GM18498 (cell line): ENCODE measurements at regions not wholly inside any gene's neighbourhood (a gene's known extent, or its start where the extent isn't known, plus 50 kb on each side); places are given as distances from the start of the nearest gene placed in this dataset.
"Not testable (repeated sequence)": the region's sequence is repeated elsewhere in the genome, so short reads cannot be mapped to it uniquely, and the experiment has no call there.

Source experiments
- ATAC-seq: cut with Tn5 transposase; IDR thresholded peaks from one replicate; pipeline ENCODE4 v1.9.1; 2021; ENCODE audit warnings: mild to moderate bottlenecking, moderate library complexity; ENCODE audit not compliant: unreplicated experiment

DNA sequence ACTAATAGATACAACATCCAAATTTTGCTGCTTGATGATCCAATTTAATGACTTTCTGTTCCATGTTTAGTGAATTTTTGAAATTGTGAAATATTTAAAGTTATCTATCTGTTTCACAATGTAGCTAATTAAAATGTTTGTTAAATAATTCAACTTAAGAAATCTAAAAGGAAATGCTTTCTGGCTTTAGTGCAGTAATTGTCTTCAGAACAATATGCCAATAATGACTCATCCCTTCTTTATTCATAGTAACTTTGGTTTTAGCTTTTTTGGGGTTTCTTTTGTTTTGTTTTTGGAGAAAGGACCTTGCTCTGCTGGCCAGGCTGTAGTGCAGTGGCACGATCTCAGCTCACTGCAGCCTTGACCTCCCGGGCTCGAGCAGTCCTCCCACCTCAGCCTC is 479.2 kb upstream of the RGS6 start:
- ATAC-seq: no peak

DNA sequence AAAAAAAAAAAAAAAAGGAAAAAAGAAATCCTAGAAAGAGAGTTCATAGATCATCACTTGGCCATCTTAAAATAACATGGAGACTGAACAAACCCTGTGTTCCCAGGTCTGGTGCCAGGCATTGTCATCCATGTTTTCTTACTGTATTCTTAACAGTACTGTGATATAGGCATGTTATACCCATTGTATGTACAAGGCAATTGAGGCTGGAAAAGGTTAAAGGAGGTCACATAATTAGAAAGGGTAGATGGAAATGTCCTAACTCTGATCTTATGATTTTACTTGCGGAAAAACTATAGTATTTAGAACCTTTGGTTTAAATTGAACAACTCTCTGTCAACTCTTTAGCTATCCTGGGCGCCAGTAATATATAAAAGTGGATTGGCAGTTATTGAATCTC is 478.2 kb upstream of the RGS6 start:
- no peak for ATAC-seq

DNA sequence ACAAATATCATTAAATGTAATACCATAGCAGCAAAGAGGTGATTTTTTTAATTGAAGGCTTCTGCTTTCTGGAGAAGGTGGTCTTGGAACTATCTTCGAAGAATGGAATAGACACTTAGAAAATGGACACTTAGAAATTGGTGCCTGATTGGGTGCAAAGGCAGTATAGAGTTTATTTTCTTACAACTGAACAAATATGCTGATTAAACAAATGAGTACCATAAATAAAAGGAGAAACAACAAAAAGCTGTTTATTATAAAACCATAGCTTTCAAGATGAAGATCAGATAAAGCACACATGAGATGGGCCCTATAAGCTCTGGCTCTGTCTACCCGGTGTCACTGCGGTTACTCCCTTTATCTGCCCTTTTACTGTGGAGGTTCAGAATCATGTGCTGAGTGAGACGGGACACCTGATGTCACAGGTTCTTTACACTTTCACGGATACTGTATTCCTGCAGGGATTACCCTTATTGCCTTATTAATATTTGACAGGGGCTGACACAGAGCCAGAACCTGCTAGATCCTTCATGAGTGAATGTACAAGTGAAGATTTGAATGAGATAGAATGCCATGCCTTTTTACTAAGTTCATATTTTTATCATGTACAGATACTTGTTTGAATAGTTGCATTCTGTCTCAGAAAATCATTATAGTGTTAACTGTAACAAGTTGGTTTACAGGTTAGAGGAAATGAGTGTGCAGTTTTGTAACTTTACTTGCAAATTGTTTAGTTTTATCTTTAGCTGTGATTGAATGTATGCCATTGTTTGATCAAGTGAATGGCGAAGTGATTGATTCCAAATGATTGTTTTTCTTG is 477.5 kb upstream of the RGS6 start:
- ATAC-seq: no peak

DNA sequence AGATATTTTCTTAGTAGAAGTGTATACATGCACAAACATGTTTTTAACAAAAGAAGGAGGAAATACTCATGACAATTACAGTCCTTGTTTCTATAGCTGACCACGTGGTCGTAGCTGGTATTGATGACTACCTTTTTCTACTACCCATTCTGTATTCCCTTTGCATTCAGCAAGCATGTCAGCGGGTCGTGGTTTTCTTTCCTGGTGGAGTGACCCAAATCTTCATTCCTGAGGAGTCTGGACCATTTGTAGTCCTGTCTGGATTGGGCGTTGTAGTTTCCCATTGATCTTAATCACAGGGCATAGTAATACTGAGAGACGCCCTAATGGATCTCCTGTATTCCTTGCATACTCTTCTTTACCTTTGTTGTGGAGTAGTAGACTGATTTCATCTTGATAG is 472.1 kb upstream of the RGS6 start:
- no peak for ATAC-seq

DNA sequence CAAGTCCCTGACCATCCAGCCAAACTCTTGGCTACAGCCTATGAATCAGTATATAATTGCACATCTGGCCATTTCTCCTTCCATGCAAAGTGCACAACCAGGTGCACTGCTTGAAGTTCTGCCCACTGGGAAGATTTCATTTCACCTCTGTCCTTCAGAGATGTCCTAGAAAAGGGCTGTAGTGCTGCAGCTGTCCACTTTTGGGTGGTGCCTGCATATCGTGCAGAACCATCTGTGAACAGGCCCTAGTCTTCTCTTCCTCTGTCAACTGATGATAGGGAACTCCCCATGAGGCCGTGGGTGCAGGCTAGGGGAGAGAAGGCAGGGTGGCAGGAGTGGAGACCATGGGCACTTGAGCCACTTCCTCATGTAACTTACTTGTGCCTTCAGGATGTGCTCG is 470.6 kb upstream of the RGS6 start:
- ATAC-seq: not testable (repeated sequence)

DNA sequence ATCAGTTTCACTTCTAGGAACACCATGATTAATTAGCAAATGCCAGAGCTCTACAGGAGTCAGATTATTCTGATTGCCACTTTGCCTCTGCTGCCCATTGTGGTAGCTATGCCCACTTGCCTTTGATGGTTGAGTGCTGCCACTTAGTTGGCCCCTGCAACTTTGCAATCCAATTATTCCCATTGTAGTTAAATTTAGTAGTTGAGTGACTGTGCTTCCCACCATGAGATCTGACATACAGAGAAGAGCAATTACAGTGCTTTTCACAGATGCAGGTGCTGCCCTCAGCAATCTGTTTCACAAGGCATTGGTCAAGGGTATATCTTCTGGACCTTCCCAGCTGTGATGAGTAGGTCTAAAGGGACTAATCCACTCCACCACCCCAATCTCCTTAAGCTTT is 468.4 kb upstream of the RGS6 start:
- no peak for ATAC-seq

DNA sequence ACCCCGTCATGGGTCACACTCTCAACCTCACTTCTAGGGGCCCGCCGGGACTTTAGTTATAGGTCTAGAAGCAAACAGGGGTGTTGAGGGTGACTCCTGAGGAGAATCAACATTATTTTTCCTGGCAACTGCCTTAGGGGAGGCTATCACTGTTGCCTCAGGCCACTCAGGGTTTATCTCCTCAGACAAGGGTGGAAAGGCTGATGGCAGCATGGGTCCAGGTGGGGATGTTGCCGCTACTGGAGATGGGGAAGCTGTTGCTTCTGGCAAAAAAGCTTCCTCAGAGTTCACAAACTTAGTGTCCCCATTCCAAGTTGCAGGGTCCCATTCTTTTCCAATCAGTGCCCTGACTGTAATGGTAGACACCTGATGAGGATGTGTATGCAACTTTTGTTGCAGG is 467.4 kb upstream of the RGS6 start:
- no peak for ATAC-seq

DNA sequence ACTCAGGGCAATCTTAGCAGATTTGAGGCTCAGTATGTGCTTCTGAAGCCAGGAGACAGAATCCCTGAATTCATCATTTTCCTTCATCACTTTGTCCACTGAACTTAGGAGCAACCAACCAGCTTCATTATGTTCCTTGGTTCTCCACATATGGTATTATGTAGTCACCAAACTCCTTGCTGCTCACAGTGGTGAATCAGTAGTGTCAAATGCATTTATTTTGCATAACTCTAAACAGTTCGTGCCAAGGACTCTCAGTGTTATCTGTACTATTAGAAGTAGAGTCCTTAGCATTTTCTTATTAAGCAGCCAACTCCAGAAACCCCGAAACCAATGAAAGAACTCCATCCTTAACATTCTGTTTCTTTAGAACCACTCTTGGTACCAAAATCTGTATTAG is 466.9 kb upstream of the RGS6 start:
- ATAC-seq: no peak

DNA sequence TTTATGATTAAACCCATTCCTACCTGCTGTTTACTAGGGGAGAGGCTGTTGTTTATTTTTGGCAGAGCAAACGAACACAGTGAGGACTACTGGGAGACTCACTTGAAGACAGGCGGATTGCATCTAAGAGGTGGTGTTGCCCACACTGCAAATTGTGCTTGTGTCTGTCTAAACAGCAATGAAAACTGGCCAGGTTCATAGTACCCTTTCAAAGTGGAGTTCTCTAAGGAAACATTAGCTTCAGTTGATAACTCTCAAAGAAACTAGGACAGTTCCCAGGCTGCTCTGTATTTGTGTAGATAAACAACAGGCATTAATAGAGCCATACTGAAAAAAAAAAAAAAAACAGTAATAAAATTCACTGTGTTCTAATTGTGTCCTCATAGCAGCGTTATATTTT is 466.0 kb upstream of the RGS6 start:
- no peak for ATAC-seq

DNA sequence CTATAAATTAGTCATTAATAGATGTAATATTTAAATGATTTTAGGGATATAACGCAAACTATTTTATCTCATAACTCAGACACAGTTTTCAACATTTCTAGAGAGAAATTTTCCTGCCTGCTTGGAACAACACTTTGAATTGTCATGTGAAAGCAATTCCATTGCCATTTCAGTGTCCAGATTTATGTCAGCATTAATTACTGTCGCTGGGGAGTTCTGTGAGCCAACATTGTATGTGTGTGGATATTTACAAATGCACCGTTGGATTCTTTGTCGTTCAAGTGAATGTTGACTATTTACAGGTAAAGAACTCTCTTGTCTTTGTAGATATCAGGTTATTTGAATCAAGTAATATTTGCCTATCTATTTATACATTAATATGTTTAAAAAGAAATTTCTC is 465.3 kb upstream of the RGS6 start:
- no peak for ATAC-seq

DNA sequence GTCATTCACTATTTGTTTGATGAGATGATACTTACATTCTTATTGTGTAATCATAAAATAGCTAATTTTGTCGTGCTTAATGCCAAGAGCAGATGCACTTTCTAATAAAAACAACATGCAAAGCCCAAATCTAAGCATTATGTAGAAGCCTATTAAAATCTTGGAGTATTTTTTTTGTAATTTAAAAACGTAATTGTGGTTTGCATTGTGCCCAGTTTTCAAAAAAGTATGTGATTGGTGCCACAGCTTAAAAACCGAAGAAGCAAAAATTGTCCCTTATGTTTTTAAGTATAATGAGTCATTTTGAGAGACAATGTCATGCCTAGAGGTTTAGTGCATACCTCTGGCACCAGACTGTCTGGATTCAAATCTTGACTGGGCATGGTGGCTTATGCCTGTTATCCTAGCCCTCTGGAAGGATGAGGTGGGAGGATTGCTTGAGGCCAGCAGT is 464.8 kb upstream of the RGS6 start:
- no peak for ATAC-seq

DNA sequence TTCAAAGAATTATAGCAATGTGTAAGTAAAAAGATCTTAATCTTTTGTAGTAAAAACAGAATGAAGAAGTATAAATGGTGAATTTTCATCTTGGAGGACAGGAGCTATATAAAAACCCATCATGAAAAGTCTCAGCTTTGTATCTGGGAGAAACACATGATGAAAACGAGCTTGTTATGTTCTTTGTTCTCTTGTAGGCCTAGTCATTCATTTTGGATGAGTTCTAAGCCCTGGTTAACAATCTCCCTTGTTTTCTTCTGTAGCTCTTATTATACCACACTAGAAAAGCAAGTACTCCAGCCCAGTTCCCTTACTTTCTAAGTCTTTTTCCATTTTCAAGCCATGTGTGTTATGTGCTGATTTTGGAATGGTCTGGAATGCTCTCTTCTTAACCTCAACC is 463.5 kb upstream of the RGS6 start:
- no peak for ATAC-seq

DNA sequence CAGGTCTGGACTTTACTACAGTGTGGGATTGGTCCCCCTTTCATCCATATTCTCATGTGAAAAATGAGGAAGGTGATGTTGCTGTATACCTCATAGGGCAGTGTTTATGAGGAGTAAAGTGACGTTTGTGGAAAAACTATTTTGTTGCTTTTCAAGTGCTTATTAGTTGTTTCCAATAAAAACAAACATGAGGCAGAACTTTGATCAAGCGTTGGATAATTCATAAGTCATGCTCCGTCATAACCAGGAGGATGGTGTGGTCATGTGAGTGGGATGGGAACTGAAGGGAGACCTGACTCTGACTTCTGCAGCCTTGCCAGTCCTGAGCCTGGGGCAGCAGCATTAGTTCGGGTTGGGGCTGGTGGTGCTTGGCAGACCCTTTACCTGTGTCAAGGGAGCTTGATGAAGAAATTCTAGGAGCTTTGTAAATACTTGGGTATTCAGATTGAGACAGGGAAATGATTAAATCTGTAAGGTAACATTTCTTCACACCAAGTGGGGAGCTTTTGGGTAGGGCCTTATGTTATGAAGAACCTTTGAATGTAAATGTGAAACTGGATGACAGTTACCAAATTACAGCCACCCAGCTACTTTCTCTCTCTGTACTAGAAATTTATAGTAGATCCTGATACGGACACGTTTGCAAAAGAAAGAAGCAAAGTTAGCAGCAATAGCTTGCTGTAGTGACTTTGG is 462.4 kb upstream of the RGS6 start:
- ATAC-seq: no peak

DNA sequence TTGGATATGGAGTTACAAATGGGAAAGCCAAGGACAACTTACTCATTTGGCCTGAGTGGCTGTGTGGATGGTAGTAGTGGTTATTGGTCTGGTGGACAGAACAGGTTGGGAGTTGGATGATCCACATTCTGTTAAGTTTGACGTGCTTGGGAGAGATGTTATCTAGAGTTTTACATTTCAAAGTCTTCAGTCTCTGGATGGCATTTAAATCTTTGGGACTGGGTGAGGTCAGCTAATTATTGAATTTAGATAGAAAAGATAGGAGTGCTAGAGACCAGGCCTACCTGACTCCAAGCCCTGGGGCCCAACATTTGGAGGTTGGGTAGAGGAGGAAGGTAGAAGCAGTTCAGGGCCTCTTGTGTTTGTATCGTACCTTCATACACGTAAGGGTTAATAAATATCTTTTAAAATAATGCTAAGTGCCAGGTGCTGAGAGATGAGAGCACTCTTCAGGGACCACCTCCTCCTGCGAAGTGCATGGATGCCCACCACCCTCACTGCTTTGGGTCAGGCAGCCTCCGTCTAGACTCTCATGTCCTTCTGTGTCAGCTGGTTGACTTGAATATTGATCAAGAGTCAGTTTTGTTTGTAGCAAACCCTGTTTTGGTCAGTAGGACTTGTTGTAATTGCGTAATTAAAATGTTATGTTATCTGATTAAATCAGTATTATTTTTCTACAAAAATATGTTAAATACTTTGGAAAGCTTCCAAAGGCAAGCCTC is 460.4 kb upstream of the RGS6 start:
- no peak for ATAC-seq

DNA sequence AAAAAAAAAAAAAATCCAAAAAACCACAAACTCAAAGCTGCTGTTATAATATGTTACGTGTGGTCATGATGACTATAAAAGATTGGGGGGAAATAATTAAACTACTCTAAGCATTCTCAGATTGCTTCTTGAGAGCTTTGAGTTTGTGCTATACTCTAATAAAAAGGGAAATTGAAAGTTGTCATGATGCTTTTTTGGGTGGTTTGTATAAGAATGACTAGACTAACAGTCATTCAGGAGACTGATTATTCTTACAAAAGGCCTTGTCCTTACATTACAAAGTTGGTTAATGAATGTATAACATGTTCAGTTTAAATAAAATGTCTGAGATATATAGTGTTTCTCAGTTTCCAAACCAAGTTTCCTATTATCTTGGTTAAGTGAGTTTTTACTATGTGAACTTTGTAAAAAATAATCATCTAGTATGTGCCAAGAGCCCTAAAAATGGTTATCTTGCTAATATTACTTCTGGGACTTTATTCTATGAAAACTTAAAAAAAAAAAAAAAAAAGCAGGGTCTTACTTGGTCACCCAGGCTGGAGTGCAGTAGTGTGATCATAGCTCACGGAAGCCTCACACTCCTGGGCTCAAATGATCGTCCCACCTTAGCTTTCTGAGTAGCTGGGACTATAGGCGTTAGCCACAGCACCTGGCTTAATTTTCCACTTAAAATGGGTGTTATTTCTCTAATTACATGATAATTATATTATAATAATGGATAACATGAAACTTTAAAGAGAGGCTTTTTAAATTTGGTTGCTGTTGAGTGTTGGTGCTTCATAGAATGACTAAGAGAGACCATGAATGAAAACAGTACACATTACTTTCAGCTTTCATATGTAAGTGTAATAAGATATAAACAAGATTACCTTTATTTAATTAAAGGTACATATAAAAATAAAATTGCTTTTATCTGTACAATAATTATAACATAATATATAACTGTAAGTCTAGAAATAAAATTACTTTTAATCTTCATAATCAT is 459.6 kb upstream of the RGS6 start:
- ATAC-seq: peak; percentile 60

DNA sequence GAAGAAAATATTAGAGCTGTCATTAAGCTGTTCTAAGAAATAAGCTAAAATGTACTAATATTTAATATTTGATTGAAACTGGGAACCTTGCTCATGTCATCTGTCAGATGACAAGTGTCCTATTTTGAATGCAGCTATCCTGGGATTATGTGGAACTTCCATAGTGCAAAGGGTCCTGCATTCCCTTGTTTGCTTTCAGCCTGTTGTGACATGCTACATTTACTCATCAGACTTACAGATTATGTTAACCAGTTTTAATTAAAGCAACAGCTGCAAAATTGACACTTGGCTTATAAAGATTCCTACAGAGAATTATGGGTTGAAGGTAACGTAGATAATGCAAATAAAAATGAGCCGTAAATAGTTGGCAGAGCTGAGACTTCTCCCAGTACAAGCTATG is 458.4 kb upstream of the RGS6 start:
- ATAC-seq: no peak

DNA sequence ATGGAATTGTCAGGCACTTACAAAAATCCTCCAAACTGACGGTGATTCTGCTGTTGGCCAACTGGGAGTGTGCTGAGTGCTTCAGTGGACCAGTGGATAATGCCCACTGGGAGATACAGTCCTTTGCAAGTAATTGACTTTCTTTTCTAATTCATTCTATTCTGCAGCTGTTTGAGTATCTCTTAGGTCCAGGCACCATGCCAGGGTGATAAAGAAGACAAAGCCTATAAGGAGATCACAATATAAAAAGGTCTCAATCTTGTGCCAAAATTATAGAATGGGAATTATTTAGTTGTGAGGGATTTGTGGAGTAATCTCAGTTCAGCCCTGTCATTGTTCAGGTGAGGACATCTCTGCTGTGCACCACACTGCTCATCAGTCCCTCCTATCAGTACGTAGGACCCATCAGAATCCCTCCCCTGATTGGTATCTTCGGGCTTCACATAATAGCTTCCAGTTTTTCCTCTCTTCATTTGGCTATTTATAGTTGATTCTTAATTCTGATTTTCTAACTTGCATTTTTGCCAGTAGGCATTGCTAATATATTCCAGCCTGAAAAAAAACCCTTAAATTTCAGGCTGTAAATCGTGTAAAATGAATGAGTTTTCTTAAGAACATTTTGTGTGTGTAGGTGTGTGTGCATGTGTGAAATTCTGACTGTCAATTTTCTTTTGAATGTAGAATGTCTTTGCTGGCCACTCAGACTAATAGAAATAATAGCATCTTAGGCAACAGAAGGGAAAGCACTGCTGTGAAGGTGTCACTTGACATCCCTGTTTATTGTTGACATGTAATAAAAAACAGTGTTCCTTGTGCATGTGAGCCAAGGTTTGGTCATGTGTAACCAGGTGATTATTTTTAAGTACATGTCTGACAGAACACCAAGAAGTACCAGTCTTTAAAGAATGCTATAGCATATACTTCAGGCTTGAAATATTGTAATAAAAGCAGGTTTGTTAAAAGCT is 457.6 kb upstream of the RGS6 start:
- ATAC-seq: no peak

DNA sequence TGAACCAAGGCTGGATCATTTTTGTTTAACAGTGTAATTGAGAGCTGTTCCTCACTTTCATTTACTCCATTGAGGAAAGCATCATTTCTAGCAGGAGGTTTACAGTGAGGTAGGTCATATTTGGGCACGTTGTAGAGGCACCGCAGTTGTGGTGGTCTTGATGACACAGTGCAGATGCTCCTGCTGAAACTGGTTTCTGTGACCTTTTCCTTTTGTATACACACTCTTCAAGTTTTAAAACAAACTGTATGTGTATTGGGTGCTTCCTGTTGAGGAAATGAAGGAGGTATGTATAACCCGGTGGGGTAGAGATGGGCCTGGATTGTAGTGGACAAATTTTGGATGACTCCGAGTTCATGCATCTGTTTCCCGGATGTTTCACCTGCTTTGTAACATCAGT is 456.3 kb upstream of the RGS6 start:
- no peak for ATAC-seq

DNA sequence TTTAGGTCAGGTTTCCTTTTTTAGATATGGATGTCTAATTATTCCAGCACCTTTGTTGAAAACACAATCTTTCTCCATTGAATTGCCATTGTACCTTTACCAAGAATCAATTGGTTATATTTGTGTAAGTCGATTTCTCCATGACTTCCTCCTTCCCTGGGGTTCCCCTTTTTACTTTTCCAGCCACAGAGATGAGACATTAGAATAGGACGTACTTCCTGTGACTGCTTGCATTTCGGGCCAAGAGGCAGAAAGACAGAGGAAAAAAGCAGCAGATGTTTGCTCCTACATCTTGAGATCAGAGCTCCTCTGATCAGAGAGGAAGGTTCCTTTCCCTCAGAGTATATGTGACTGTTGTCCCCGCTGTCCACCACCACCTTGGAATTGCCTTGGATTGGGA is 453.7 kb upstream of the RGS6 start:
- no peak for ATAC-seq
